Panc1 (cell line): ENCODE measurements at regions not wholly inside any gene's neighbourhood (a gene's known extent, or its start where the extent isn't known, plus 50 kb on each side); places are given as distances from the start of the nearest gene placed in this dataset.

Source experiments
- ATAC-seq: fragments of 200-7000 bp; cut with Tn5 transposase; 2 replicates; pipeline ENCODE4 v1.9.1; 2020; ENCODE audit warnings: mild to moderate bottlenecking, moderate library complexity
- BruUV-seq: library from RNA; stranded (reverse); fragments of 400-500 nt; replicated peaks from 2 replicates; lab custom pipeline; 2021; lab: Mats Ljungman, UMichigan
- CTCF ChIA-PET: fragments of 300-600 bp; sonication (Branson Sonifier 250); formaldehyde crosslinking; loops from one replicate; lab custom pipeline; 2022; ENCODE audit warnings: antibody characterized with exemption; lab: Charles Lee
- POLR2A ChIA-PET: fragments of 300-600 bp; sonication (Branson Sonifier 250); formaldehyde crosslinking; loops from one replicate; lab custom pipeline; 2022; ENCODE audit warnings: antibody characterized with exemption; lab: Charles Lee
- DNase-seq: peaks from one replicate; pipeline ENCODE4 v3.0.0-alpha.2; 2010; ENCODE audit warnings: low read depth, low spot score
- H3K27ac ChIP-seq: 2 replicates; pipeline ENCODE4 v1.5.1; 2011; ENCODE audit warnings: mild to moderate bottlenecking, low read length, inconsistent platforms
- H3K27me3 ChIP-seq: fragments of 200-500 bp; sonication (Bioruptor generic); 2 replicates; pipeline ENCODE4 v1.6.0; 2014; ENCODE audit warnings: low read length, inconsistent platforms; ENCODE audit not compliant: control insufficient read depth, insufficient read depth
- H3K36me3 ChIP-seq: fragments of 200-500 bp; sonication (Bioruptor generic); 2 replicates; pipeline ENCODE4 v1.5.1; 2014; ENCODE audit warnings: inconsistent platforms, mild to moderate bottlenecking, low read length, moderate library complexity; ENCODE audit not compliant: control insufficient read depth, insufficient read depth
- H3K4me1 ChIP-seq: 2 replicates; pipeline ENCODE4 v1.5.1; 2011; ENCODE audit warnings: inconsistent platforms, mild to moderate bottlenecking, low read length, moderate library complexity; ENCODE audit not compliant: control insufficient read depth, insufficient read depth
- H3K4me3 ChIP-seq, 2 experiments: 2 replicates each; pipeline ENCODE4 v1.5.1; 2011 to 2012; ENCODE audit warnings: low read depth in 2 of 2, low read length in 2 of 2, mild to moderate bottlenecking in 2 of 2, inconsistent platforms in 1 of 2, moderate library complexity in 1 of 2
- H3K9me3 ChIP-seq: fragments of 200-500 bp; sonication (Bioruptor generic); 2 replicates; pipeline ENCODE4 v1.5.1; 2014; ENCODE audit warnings: low read depth, mild to moderate bottlenecking, inconsistent platforms, low read length, moderate library complexity; ENCODE audit not compliant: control insufficient read depth, insufficient read depth
- CTCF ChIP-seq: fragments of 450-650 bp; IDR thresholded peaks from 2 replicates; pipeline ENCODE4 v1.5.1; 2017; ENCODE audit warnings: mild to moderate bottlenecking
- POLR2AphosphoS5 ChIP-seq: IDR thresholded peaks from 2 replicates; pipeline ENCODE4 v1.6.1; 2012; ENCODE audit warnings: mild to moderate bottlenecking, low read depth, low read length, moderate library complexity
- SIN3A ChIP-seq: IDR thresholded peaks from 2 replicates; pipeline ENCODE4 v1.6.1; 2012; ENCODE audit warnings: low read depth, mild to moderate bottlenecking, low read length, moderate library complexity, borderline replicate concordance; ENCODE audit not compliant: insufficient read depth
- TCF7L2 ChIP-seq: IDR thresholded peaks from 2 replicates; pipeline ENCODE4 v1.6.1; 2011; ENCODE audit warnings: mild to moderate bottlenecking, low read depth, low read length, inconsistent platforms
- in situ Hi-C: cut with HindIII; loops from 2 replicates; pipeline ENCODE4 v1.10.0; 2016; ENCODE audit warnings: low sequenced_read_pairs, low pct_unique_long_range_greater_than_20kb
- intact Hi-C: fragments of 100-400 bp; cut with micrococcal nuclease; formaldehyde crosslinking; loops from one replicate; pipeline ENCODE4 v1.10.0; 2022; ENCODE audit not compliant: unreplicated experiment
- TF ChIP-seq, protein P1 (sequence below), 2 experiments: IDR thresholded peaks; 2 replicates each; pipeline ENCODE4 v1.6.1; 2011 to 2012; ENCODE audit warnings: low read depth in 2 of 2, control low read depth in 1 of 2, low read length in 1 of 2, mild to moderate bottlenecking in 1 of 2, moderate library complexity in 1 of 2; ENCODE audit not compliant: insufficient read depth in 1 of 2

DNA sequence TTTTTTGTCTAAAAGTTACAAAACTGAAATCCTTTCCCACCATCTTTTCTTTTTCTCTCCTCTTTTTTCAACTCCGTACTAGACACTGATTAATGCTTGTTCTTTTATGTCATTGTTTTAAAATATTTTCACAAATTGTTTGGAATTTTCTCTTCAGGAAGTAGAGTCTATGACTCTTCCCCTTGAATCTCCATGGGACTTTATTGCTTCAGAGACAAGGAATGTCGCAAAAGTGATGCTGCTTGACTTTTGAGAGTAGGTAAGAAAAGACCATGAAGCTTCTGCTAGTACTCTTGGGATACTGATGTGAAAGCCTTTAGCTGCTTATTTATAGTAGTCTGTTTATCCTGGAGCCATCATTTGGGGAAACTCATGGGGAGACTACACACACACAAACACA is 260.1 kb upstream of the SLC10A2 start:
- ChIA-PET CTCF (no interaction called here), POLR2A (no interaction called here)
- H3K4me3 ChIP-seq, result no peak overlapping the region
- no peak overlapping the region for H3K27ac ChIP-seq
- no peaks in the 10 kb centered on the region for H3K4me1 ChIP-seq
- H3K9me3 ChIP-seq, result no peaks in the 10 kb centered on the region
- intact Hi-C loops, result no loop called here
- H3K27me3 ChIP-seq, result no peaks in the 10 kb centered on the region
- in situ Hi-C loops, result no loop called here
- no TSS peak for BruUV-seq
- no peak for DNase-seq
- H3K36me3 ChIP-seq, result no peaks in the 10 kb centered on the region
- ATAC-seq, result no peak
- TF ChIP-seq TCF7L2, result no peak
- no peak for TF ChIP-seq SIN3A
- TF ChIP-seq CTCF, result no peak
- TF ChIP-seq, protein P1, sequence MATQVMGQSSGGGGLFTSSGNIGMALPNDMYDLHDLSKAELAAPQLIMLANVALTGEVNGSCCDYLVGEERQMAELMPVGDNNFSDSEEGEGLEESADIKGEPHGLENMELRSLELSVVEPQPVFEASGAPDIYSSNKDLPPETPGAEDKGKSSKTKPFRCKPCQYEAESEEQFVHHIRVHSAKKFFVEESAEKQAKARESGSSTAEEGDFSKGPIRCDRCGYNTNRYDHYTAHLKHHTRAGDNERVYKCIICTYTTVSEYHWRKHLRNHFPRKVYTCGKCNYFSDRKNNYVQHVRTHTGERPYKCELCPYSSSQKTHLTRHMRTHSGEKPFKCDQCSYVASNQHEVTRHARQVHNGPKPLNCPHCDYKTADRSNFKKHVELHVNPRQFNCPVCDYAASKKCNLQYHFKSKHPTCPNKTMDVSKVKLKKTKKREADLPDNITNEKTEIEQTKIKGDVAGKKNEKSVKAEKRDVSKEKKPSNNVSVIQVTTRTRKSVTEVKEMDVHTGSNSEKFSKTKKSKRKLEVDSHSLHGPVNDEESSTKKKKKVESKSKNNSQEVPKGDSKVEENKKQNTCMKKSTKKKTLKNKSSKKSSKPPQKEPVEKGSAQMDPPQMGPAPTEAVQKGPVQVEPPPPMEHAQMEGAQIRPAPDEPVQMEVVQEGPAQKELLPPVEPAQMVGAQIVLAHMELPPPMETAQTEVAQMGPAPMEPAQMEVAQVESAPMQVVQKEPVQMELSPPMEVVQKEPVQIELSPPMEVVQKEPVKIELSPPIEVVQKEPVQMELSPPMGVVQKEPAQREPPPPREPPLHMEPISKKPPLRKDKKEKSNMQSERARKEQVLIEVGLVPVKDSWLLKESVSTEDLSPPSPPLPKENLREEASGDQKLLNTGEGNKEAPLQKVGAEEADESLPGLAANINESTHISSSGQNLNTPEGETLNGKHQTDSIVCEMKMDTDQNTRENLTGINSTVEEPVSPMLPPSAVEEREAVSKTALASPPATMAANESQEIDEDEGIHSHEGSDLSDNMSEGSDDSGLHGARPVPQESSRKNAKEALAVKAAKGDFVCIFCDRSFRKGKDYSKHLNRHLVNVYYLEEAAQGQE (IDR thresholded peaks at IDR 0.05; ENCODE audit: insufficient read depth in 1 of 2, low read depth in 2 of 2, low read length in 1 of 2), result no peak
- no peak for TF ChIP-seq POLR2AphosphoS5

GRCh38 chr13:103325672-103326071 is 259.5 kb upstream of the SLC10A2 start:
- no peak overlapping the region for H3K4me3 ChIP-seq
- ChIA-PET CTCF (no interaction called here), POLR2A (no interaction called here)
- H3K9me3 ChIP-seq, result no peaks in the 10 kb centered on the region
- intact Hi-C loops, result no loop called here
- in situ Hi-C loops, result no loop called here
- no peak for DNase-seq
- H3K27me3 ChIP-seq, result no peaks in the 10 kb centered on the region
- TF ChIP-seq TCF7L2 (no peak), POLR2AphosphoS5 (no peak), SIN3A (no peak), CTCF (no peak)
- TF ChIP-seq, protein P1 (IDR thresholded peaks at IDR 0.05; ENCODE audit: insufficient read depth in 1 of 2, low read depth in 2 of 2, low read length in 1 of 2), result no peak
- ATAC-seq, result no peak
- no peaks in the 10 kb centered on the region for H3K36me3 ChIP-seq
- BruUV-seq, result no TSS peak
- H3K27ac ChIP-seq, result no peak overlapping the region
- no peaks in the 10 kb centered on the region for H3K4me1 ChIP-seq
